Testis (tissue), 2 donors: ENCODE measurements at regions not wholly inside any gene's neighbourhood (a gene's known extent, or its start where the extent isn't known, plus 50 kb on each side); places are given as distances from the start of the nearest gene placed in this dataset.

Experiments
- DNase-seq: peaks from one replicate; pipeline ENCODE4 v3.0.0-alpha.2; 2019
- H3K27ac ChIP-seq, 2 donors: fragments of 200-600 bp; sonication (generic); one replicate each; pipeline ENCODE4 v1.5.1; 2019
- H3K27me3 ChIP-seq: fragments of 200-600 bp; sonication (generic); one replicate; pipeline ENCODE4 v1.5.1; 2019
- H3K36me3 ChIP-seq: fragments of 200-600 bp; sonication (generic); one replicate; pipeline ENCODE4 v1.5.1; 2017; ENCODE audit warnings: low read depth; ENCODE audit errors: missing control alignments
- H3K4me1 ChIP-seq: fragments of 200-600 bp; sonication (generic); one replicate; pipeline ENCODE4 v1.5.1; 2019
- H3K4me3 ChIP-seq, 2 donors: fragments of 200-600 bp; sonication (generic); one replicate each; pipeline ENCODE4 v1.5.1; 2017 to 2019
- H3K9me3 ChIP-seq: fragments of 200-600 bp; sonication (generic); one replicate; pipeline ENCODE4 v1.5.1; 2017
- CTCF ChIP-seq, 3 experiments: fragments of 450-650 bp in 2 of 3; fragments of 200-600 bp in 1 of 3; sonication (generic) in 1 of 3; IDR thresholded peaks; one replicate each; pipeline ENCODE4 v1.5.1; 2016 to 2019; ENCODE audit warnings: antibody characterized with exemption in 3 of 3, mild to moderate bottlenecking in 2 of 3, moderate library complexity in 1 of 3
- POLR2A ChIP-seq: fragments of 450-650 bp; IDR thresholded peaks from one replicate; pipeline ENCODE4 v1.6.1; 2017; ENCODE audit warnings: antibody characterized with exemption, mild to moderate bottlenecking, moderate library complexity
- WGBS, 2 donors: methylation state at CpG; one replicate each; pipeline ENCODE4 v1.1.5; 2018; 5-methylcytosine and 5-hydroxymethylcytosine counted together
- intact Hi-C: fragments of 100-400 bp; cut with DNase I; formaldehyde crosslinking; loops from one replicate; pipeline ENCODE4 v1.15.1; 2023; ENCODE audit warnings: low total_unique reads

DNA sequence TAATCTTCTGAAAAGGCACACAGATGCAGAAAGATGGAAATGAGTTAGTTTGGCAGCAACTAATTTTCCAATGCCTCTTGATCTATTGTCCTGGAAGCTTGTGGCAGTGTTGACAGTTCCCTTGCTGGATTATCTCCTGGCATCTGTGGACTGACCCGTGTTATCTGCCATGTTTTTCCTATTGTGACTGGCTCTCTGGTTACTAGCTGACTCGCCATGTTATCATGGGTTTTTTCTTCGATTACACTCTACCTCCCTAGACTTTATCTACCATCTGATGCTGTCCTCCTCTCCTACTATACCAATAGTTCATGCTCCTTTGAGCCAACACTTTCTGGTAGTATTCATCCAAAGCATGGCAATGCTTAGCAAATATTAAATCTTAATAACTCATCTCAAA, 63.3 kb upstream of the FLRT2 start:
- Histone ChIP-seq H3K36me3 (no peaks in the 10 kb centered on the region), H3K27me3 (no peaks in the 10 kb centered on the region), H3K4me3 (no peak overlapping the region), H3K4me1 (no peaks in the 10 kb centered on the region), H3K9me3 (no peaks in the 10 kb centered on the region), H3K27ac (no peak overlapping the region)
- intact Hi-C loops, result no loop called here
- WGBS, 2 donors, result 60 to 84% methylated on average over 3 of the region's 3 CpGs
- DNase-seq, result no peak
- TF ChIP-seq CTCF (IDR thresholded peaks at IDR 0.05), result no peak
- no peak for TF ChIP-seq POLR2A

DNA sequence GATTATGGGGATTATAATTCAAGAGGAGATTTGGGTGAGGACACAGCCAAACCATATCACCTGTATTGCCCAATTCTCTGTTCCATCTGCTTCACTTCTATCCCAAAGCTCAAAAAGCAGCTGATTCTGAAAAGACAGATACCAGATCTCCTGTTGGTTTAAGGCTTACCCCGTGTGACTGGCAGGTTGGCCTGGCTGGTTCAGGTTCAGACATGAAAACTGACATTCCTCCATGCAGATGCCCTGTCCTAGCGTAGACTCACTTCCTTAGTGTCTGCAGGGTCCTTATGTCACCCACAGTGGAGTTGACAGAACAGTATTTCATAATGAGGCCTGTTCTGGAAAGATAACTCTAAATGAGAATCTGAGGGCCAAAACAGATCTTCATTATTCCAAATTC, 61.1 kb upstream of the FLRT2 start:
- Histone ChIP-seq H3K4me1 (no peaks in the 10 kb centered on the region), H3K9me3 (no peaks in the 10 kb centered on the region), H3K27ac (no peak overlapping the region), H3K36me3 (no peaks in the 10 kb centered on the region), H3K27me3 (no peaks in the 10 kb centered on the region), H3K4me3 (no peak overlapping the region)
- TF ChIP-seq CTCF (IDR thresholded peaks at IDR 0.05) (no peak), POLR2A (no peak)
- intact Hi-C loops, result no loop called here
- 29 to 53% methylated on average over 2 of the region's 2 CpGs for WGBS, 2 donors
- DNase-seq, result no peak

- intact Hi-C loops, result no loop called here
- H3K36me3 ChIP-seq, result no peaks in the 10 kb centered on the region
- H3K9me3 ChIP-seq, result no peaks in the 10 kb centered on the region
- DNase-seq, result no peak
- no peak overlapping the region for H3K4me3 ChIP-seq
- no peaks in the 10 kb centered on the region for H3K4me1 ChIP-seq
- H3K27ac ChIP-seq, result no peak overlapping the region
- no peak for TF ChIP-seq CTCF (IDR thresholded peaks at IDR 0.05)
- H3K27me3 ChIP-seq, result no peaks in the 10 kb centered on the region
Observed at GRCh38 chr14:85471156-85471555, 58.8 kb upstream of the FLRT2 start.

DNA sequence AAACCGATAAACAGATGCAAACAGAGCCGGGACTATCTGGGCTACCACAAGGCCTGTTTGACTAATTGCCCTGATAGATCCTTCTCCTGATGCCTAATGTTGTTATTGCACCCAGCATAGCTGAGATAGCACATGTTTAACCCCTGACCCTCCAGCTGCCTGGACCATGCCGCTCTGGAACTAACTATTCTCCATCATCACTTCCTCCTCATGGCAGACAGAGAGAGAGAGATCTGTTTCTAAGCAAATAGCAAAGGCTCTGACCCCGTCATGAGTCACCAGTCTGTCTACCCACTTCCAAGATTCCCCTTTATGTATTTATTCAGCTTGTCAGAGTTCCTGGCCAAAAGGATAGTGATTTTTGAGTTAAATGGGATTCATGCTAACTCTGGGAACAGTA, 58.2 kb upstream of the FLRT2 start:
- H3K9me3 ChIP-seq, result no peaks in the 10 kb centered on the region
- DNase-seq, result no peak
- H3K4me1 ChIP-seq, result no peaks in the 10 kb centered on the region
- no peak overlapping the region for H3K4me3 ChIP-seq
- H3K36me3 ChIP-seq, result no peaks in the 10 kb centered on the region
- no peak for TF ChIP-seq POLR2A
- no peak for TF ChIP-seq CTCF (IDR thresholded peaks at IDR 0.05)
- intact Hi-C loops, result no loop called here
- peak overlapping the region in 1 of 2 donors; percentile 5 for H3K27ac ChIP-seq
- WGBS, 2 donors, result 42 to 46% methylated on average over 4 of the region's 4 CpGs
- H3K27me3 ChIP-seq, result no peaks in the 10 kb centered on the region

DNA sequence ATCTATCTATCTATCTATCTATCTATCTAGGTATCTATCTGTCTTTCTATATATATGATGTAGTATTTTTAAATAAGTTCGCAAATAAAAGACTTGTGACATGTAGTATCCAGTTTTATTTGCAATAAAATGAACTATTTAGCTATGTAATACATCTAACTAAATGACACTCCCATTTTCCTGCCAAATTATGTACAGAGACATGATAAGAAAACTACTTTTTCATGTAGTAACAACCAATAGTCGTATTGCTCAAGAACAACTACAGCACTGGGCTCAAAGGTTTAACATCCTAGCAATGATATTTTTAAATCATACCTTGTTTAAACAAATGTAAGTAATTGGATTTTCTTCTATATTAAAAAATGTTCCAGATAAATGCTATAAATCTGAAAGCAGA, 55.5 kb upstream of the FLRT2 start:
- Histone ChIP-seq H3K36me3 (no peaks in the 10 kb centered on the region), H3K27me3 (no peaks in the 10 kb centered on the region), H3K27ac (no peak overlapping the region), H3K4me3 (no peak overlapping the region), H3K4me1 (no peaks in the 10 kb centered on the region), H3K9me3 (no peaks in the 10 kb centered on the region)
- WGBS, 2 donors, result 79 to 84% methylated on average over 2 of the region's 2 CpGs
- intact Hi-C loops, result no loop called here
- DNase-seq, result no peak
- TF ChIP-seq POLR2A (no peak), CTCF (IDR thresholded peaks at IDR 0.05) (no peak)
